ENCODE measurements at regions not wholly inside any gene's neighbourhood (a gene's known extent, or its start where the extent isn't known, plus 50 kb on each side); places are given as distances from the start of the nearest gene placed in this dataset.

- no peak for TF ChIP-seq CTCF (IDR thresholded peaks at IDR 0.05; ENCODE audit: insufficient read depth, low read length)
- no peak overlapping the region for H3K4me3 ChIP-seq (ENCODE audit: low read depth, low read length)
- DNase-seq (ENCODE audit: low read depth), result no peak
Observed at GRCh38 chr10:33402220-33403073, 68.0 kb upstream of the NRP1 start.

- no peak for TF ChIP-seq CTCF (IDR thresholded peaks at IDR 0.05; ENCODE audit: insufficient read depth, low read length)
- no peak for DNase-seq (ENCODE audit: low read depth)
- no peak overlapping the region for H3K4me3 ChIP-seq (ENCODE audit: low read depth, low read length)
Observed at GRCh38 chr10:33401300-33401699, 66.8 kb upstream of the NRP1 start.

- TF ChIP-seq CTCF (IDR thresholded peaks at IDR 0.05; ENCODE audit: insufficient read depth, low read length), result no peak
- no peak overlapping the region for H3K4me3 ChIP-seq (ENCODE audit: low read depth, low read length)
- DNase-seq (ENCODE audit: low read depth), result no peak
Observed at GRCh38 chr10:33398796-33399195, 64.3 kb upstream of the NRP1 start.

- TF ChIP-seq CTCF (IDR thresholded peaks at IDR 0.05; ENCODE audit: insufficient read depth, low read length), result no peak
- no peak overlapping the region for H3K4me3 ChIP-seq (ENCODE audit: low read depth, low read length)
- DNase-seq (ENCODE audit: low read depth), result no peak
Observed at GRCh38 chr10:33396938-33397337, 62.5 kb upstream of the NRP1 start.

- no peak overlapping the region for H3K4me3 ChIP-seq (ENCODE audit: low read depth, low read length)
- DNase-seq (ENCODE audit: low read depth), result no peak
- no peak for TF ChIP-seq CTCF (IDR thresholded peaks at IDR 0.05; ENCODE audit: insufficient read depth, low read length)
Observed at GRCh38 chr10:33396279-33396678, 61.8 kb upstream of the NRP1 start.

- no peak for TF ChIP-seq CTCF (IDR thresholded peaks at IDR 0.05; ENCODE audit: insufficient read depth, low read length)
- no peak for DNase-seq (ENCODE audit: low read depth)
- H3K4me3 ChIP-seq (ENCODE audit: low read depth, low read length), result no peak overlapping the region
Observed at GRCh38 chr10:33395201-33395600, 60.7 kb upstream of the NRP1 start.

GRCh38 chr10:33392706-33393105 is 58.2 kb upstream of the NRP1 start:
- DNase-seq (ENCODE audit: low read depth), result no peak
- TF ChIP-seq CTCF (IDR thresholded peaks at IDR 0.05; ENCODE audit: insufficient read depth, low read length), result no peak

More at GRCh38 chr10:33392706-33393105, 58.2 kb upstream of the NRP1 start:
- H3K4me3 ChIP-seq (ENCODE audit: low read depth, low read length), result no peak overlapping the region
